Fibroblast of lung (primary cell): ENCODE measurements at regions not wholly inside any gene's neighbourhood (a gene's known extent, or its start where the extent isn't known, plus 50 kb on each side); places are given as distances from the start of the nearest gene placed in this dataset.

ENCODE experiments used
- EZH2 ChIP-seq: IDR thresholded peaks from 2 replicates; pipeline ENCODE4 v1.5.1; 2012; ENCODE audit warnings: low read length, control low read depth, mild to moderate bottlenecking; ENCODE audit errors: missing control alignments
- TF ChIP-seq, protein P1 (sequence below), 2 donors: IDR thresholded peaks in 1 of 2; conservative IDR thresholded peaks in 1 of 2; 1 replicate in 1 of 2; 2 replicates in 1 of 2; pipeline ENCODE4 v1.5.1; 2011 to 2012; ENCODE audit warnings: low read length in 2 of 2, control low read depth in 1 of 2, inconsistent platforms in 1 of 2, low read depth in 1 of 2, mild to moderate bottlenecking in 1 of 2

DNA sequence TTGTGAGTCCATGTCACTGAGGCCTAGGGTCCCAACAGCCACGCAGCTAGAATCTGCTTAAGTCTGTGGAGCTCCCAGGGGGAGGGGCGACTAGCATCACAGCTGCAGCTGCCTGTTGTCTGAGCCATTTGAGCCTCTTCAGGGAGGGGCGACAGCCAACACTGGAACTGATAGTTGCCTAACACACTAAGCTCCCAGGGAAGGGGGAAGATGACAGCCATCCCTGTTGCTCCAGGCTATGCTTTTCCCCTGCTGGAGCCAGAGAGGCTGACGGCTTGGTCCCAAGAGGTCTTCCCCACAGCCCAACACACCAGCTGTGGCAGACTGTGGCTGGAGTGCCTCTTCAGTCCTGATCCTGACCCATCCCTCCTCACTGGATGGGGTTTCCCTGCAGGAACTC lies 817.5 kb downstream of the NXPH1 start:
- TF ChIP-seq, protein P1, sequence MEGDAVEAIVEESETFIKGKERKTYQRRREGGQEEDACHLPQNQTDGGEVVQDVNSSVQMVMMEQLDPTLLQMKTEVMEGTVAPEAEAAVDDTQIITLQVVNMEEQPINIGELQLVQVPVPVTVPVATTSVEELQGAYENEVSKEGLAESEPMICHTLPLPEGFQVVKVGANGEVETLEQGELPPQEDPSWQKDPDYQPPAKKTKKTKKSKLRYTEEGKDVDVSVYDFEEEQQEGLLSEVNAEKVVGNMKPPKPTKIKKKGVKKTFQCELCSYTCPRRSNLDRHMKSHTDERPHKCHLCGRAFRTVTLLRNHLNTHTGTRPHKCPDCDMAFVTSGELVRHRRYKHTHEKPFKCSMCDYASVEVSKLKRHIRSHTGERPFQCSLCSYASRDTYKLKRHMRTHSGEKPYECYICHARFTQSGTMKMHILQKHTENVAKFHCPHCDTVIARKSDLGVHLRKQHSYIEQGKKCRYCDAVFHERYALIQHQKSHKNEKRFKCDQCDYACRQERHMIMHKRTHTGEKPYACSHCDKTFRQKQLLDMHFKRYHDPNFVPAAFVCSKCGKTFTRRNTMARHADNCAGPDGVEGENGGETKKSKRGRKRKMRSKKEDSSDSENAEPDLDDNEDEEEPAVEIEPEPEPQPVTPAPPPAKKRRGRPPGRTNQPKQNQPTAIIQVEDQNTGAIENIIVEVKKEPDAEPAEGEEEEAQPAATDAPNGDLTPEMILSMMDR (conservative IDR thresholded peaks at IDR 0.05 in 1 of 2, IDR thresholded peaks at IDR 0.05 in 1 of 2; ENCODE audit: low read depth in 1 of 2, low read length in 2 of 2): no peak
- TF ChIP-seq EZH2: no peak
